ENCODE measurements at regions not wholly inside any gene's neighbourhood (a gene's known extent, or its start where the extent isn't known, plus 50 kb on each side); places are given as distances from the start of the nearest gene placed in this dataset.

- DNase-seq, result no peak
Observed at GRCh38 chr10:65328486-65328885, 1597.3 kb upstream of the LRRTM3 start.

- no peak for DNase-seq
Observed at GRCh38 chr10:65335311-65335710, 1590.5 kb upstream of the LRRTM3 start.

- DNase-seq, result no peak
Observed at GRCh38 chr10:65340340-65340739, 1585.5 kb upstream of the LRRTM3 start.

- no peak for DNase-seq
Observed at GRCh38 chr10:65341323-65341925, 1584.4 kb upstream of the LRRTM3 start.

- DNase-seq, result no peak
Observed at GRCh38 chr10:65342245-65342644, 1583.6 kb upstream of the LRRTM3 start.

GRCh38 chr10:65346466-65346865 lies 1579.4 kb upstream of the LRRTM3 start:
- no peak for DNase-seq

GRCh38 chr10:65348637-65349036 lies 1577.2 kb upstream of the LRRTM3 start:
- no peak for DNase-seq

- DNase-seq, result no peak
Observed at GRCh38 chr10:65350611-65351010, 1575.2 kb upstream of the LRRTM3 start.

GRCh38 chr10:65355141-65355680 lies 1570.6 kb upstream of the LRRTM3 start:
- no peak for DNase-seq

GRCh38 chr10:65358565-65358964 lies 1567.3 kb upstream of the LRRTM3 start:
- DNase-seq, result no peak

- DNase-seq, result no peak
Observed at GRCh38 chr10:65360497-65360896, 1565.3 kb upstream of the LRRTM3 start.

GRCh38 chr10:65365878-65366277 lies 1560.0 kb upstream of the LRRTM3 start:
- DNase-seq, result no peak

- DNase-seq, result no peak
Observed at GRCh38 chr10:65367706-65368105, 1558.1 kb upstream of the LRRTM3 start.

- DNase-seq, result no peak
Observed at GRCh38 chr10:65375528-65375927, 1550.3 kb upstream of the LRRTM3 start.

- no peak for DNase-seq
Observed at GRCh38 chr10:65377687-65378086, 1548.1 kb upstream of the LRRTM3 start.

- no peak for DNase-seq
Observed at GRCh38 chr10:65394502-65395297, 1531.1 kb upstream of the LRRTM3 start.

GRCh38 chr10:65395631-65396030 lies 1530.2 kb upstream of the LRRTM3 start:
- DNase-seq, result no peak

GRCh38 chr10:65396997-65397396 lies 1528.8 kb upstream of the LRRTM3 start:
- no peak for DNase-seq

GRCh38 chr10:65408401-65408800 lies 1517.4 kb upstream of the LRRTM3 start:
- no peak for DNase-seq

GRCh38 chr10:65413001-65413400 lies 1512.8 kb upstream of the LRRTM3 start:
- DNase-seq, result no peak

GRCh38 chr10:65415318-65415717 lies 1510.5 kb upstream of the LRRTM3 start:
- no peak for DNase-seq

GRCh38 chr10:65416094-65416493 lies 1509.7 kb upstream of the LRRTM3 start:
- no peak for DNase-seq

GRCh38 chr10:65419629-65420028 lies 1506.2 kb upstream of the LRRTM3 start:
- no peak for DNase-seq

GRCh38 chr10:65423043-65423442 lies 1502.8 kb upstream of the LRRTM3 start:
- no peak for DNase-seq

Measured in CD4-positive, alpha-beta T cell treated with Interleukin-4 for 4 hours (primary cell).